Gastrocnemius medialis (tissue), 4 donors: ENCODE measurements at regions not wholly inside any gene's neighbourhood (a gene's known extent, or its start where the extent isn't known, plus 50 kb on each side); places are given as distances from the start of the nearest gene placed in this dataset.

ENCODE experiments used
- ATAC-seq, 2 donors: fragments of 150-250 bp; one replicate each; pipeline ENCODE4 v1.9.1; 2016
- DNase-seq, 2 donors: peaks; one replicate each; pipeline ENCODE4 v3.0.0-alpha.2; 2019
- H3K27ac ChIP-seq, 4 donors: fragments of 200-600 bp; sonication (generic); 1 replicate in 1 of 4; 2 replicates in 3 of 4; pipeline ENCODE4 v1.5.1; 2016 to 2018; ENCODE audit warnings: mild to moderate bottlenecking in 2 of 4, moderate library complexity in 1 of 4
- H3K27me3 ChIP-seq, 3 donors: fragments of 200-600 bp; sonication (generic) in 2 of 3; 1 replicate in 1 of 3; 2 replicates in 2 of 3; pipeline versions ENCODE4 v1.5.1 to v1.6.0; 2016 to 2019; ENCODE audit warnings: mild to moderate bottlenecking in 1 of 3, moderate library complexity in 1 of 3
- H3K36me3 ChIP-seq, 2 donors: fragments of 200-600 bp; sonication (generic) in 1 of 2; one replicate each; pipeline ENCODE4 v1.5.1; 2017 to 2018
- H3K4me1 ChIP-seq, 2 donors: fragments of 200-600 bp; sonication (generic) in 1 of 2; one replicate each; pipeline ENCODE4 v1.5.1; 2016 to 2017; ENCODE audit warnings: mild to moderate bottlenecking in 2 of 2
- H3K4me3 ChIP-seq, 4 donors: fragments of 200-600 bp; sonication (generic) in 3 of 4; 1 replicate in 1 of 4; 2 replicates in 3 of 4; pipeline ENCODE4 v1.5.1; 2016 to 2019; ENCODE audit warnings: mild to moderate bottlenecking in 2 of 4
- H3K9me3 ChIP-seq, 3 donors: fragments of 200-600 bp; sonication (generic) in 2 of 3; 1 replicate in 1 of 3; 2 replicates in 2 of 3; pipeline ENCODE4 v1.5.1; 2016 to 2019
- CTCF ChIP-seq, 5 experiments: fragments of 450-650 bp in 3 of 5; fragments of 200-600 bp in 2 of 5; sonication (generic) in 2 of 5; IDR thresholded peaks in 4 of 5; conservative IDR thresholded peaks in 1 of 5; 1 replicate in 4 of 5; 2 replicates in 1 of 5; pipeline ENCODE4 v1.5.1; 2016 to 2019; ENCODE audit warnings: antibody characterized with exemption in 5 of 5, mild to moderate bottlenecking in 3 of 5, moderate library complexity in 3 of 5
- POLR2A ChIP-seq, 2 donors: fragments of 450-650 bp; IDR thresholded peaks; one replicate each; pipeline ENCODE4 v1.6.1; 2017; ENCODE audit warnings: antibody characterized with exemption in 2 of 2, mild to moderate bottlenecking in 2 of 2, moderate library complexity in 2 of 2
- in situ Hi-C, 4 donors: fragments of 200-750 bp; cut with MboI; loops; one replicate each; pipeline versions ENCODE4 v1.15.0 to v1.8.0; 2017; ENCODE audit warnings: low sequenced_read_pairs in 4 of 4
- intact Hi-C: fragments of 100-400 bp; cut with DNase I; formaldehyde crosslinking; loops from one replicate; pipeline ENCODE4 v1.15.1; 2023; ENCODE audit warnings: low total_unique reads

DNA sequence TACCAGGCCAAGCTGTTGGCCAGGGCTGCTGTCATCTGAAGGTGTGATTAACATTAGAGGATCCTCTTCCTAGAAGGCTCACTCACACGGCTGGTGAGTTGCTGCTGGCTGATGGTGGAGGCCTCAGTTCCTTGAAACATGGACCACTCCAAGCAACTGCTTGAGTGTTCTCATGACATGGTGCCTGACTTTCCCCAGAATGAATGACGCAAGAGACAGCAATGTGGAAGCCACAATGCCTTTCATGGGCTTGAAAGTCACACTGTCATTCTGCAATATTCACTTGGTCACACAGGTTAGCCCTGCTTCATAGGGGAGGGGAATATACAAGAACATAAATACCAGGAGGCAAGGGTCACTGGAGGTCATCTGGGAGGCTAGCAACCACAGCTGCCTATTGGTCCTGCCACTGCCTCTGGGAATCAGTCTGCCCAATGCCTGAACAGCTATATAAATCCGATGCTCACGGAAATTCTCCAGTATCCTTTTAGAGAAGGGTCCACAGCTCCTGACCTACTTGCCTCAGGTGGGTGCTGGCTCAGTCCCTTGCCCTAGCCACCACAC, 97.1 kb upstream of the MAML3 start:
- peak overlapping the region in 1 of 4 donors; percentile 26 for H3K27ac ChIP-seq

GRCh38 chr4:140249351-140249750, 95.4 kb upstream of the MAML3 start:
- no peak overlapping the region for H3K4me3 ChIP-seq
- in situ Hi-C loops (loop anchor here in 1 of 4 donors (5.0 to 25.0 kb wide), 2 partner anchors 92 to 237 kb away; no protein-coding TSS in a partner anchor), intact Hi-C loops (no loop called here)
- DNase-seq (no peak), ATAC-seq (no peak)
- no peaks in the 10 kb centered on the region for H3K9me3 ChIP-seq
- TF ChIP-seq CTCF (IDR thresholded peaks at IDR 0.05 in 4 of 5, conservative IDR thresholded peaks at IDR 0.05 in 1 of 5) (no peak), POLR2A (IDR thresholded peaks at IDR 0.05) (no peak)
- no peak overlapping the region for H3K27ac ChIP-seq
- H3K36me3 ChIP-seq: no peaks in the 10 kb centered on the region
- H3K4me1 ChIP-seq: peaks cover 6 to 9% of the 10 kb centered on the region in 2 donors
- no peaks in the 10 kb centered on the region for H3K27me3 ChIP-seq

More for the DNA sequence above, 97.1 kb upstream of the MAML3 start:
- H3K9me3 ChIP-seq: no peaks in the 10 kb centered on the region
- no peak overlapping the region for H3K4me3 ChIP-seq
- no peaks in the 10 kb centered on the region for H3K27me3 ChIP-seq
- ATAC-seq: peak; percentile 31 to 45
- no peaks in the 10 kb centered on the region for H3K36me3 ChIP-seq
- in situ Hi-C loops: loop anchor here (10.0 kb wide), 3 partner anchors 206 to 516 kb away; no protein-coding TSS in a partner anchor
- TF ChIP-seq CTCF (IDR thresholded peaks at IDR 0.05 in 4 of 5, conservative IDR thresholded peaks at IDR 0.05 in 1 of 5) (no peak), POLR2A (IDR thresholded peaks at IDR 0.05) (no peak)
- intact Hi-C loops: loop anchor here (5.0 kb wide), 3 partner anchors 56 to 594 kb away; no protein-coding TSS in a partner anchor
- peak in 1 of 2 donors; percentile 29 for DNase-seq
- peaks cover 6 to 9% of the 10 kb centered on the region in 2 donors for H3K4me1 ChIP-seq

DNA sequence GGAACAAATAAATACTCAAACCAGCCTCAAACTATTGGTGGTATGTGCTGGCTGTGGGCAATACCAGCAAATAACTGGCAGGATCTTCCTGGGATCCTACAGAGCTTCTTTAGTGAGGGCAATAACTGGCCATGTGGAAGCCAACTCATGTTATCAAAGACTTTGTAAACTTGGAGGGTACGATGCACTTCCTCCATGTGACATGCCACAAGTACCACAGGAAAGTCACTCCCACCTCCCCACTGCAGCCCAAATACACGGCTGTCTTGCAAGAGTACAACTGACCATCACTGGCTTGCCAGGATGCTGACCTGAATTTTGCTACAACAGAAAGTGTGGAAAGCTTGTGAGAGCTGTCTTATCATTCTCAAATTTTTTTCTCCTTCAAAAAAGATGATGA, 93.3 kb upstream of the MAML3 start:
- peaks cover 1 to 9% of the 10 kb centered on the region in 2 donors for H3K4me1 ChIP-seq
- H3K27ac ChIP-seq: no peak overlapping the region
- DNase-seq (no peak), ATAC-seq (no peak)
- no peaks in the 10 kb centered on the region for H3K27me3 ChIP-seq
- in situ Hi-C loops: loop anchor here in 1 of 4 donors (5.0 to 25.0 kb wide), 2 partner anchors 90 to 235 kb away; no protein-coding TSS in a partner anchor
- no peaks in the 10 kb centered on the region for H3K9me3 ChIP-seq
- no peak overlapping the region for H3K4me3 ChIP-seq
- TF ChIP-seq CTCF (IDR thresholded peaks at IDR 0.05 in 4 of 5, conservative IDR thresholded peaks at IDR 0.05 in 1 of 5): no peak
- no peak for TF ChIP-seq POLR2A (IDR thresholded peaks at IDR 0.05)
- H3K36me3 ChIP-seq: no peaks in the 10 kb centered on the region
- intact Hi-C loops: no loop called here

GRCh38 chr4:140246216-140246615, 92.2 kb upstream of the MAML3 start:
- Histone ChIP-seq H3K27me3 (no peaks in the 10 kb centered on the region), H3K4me3 (no peak overlapping the region), H3K4me1 (peaks cover 0 to 7% of the 10 kb centered on the region in 2 donors), H3K27ac (no peak overlapping the region), H3K9me3 (no peaks in the 10 kb centered on the region), H3K36me3 (no peaks in the 10 kb centered on the region)
- ATAC-seq (no peak), DNase-seq (no peak)
- intact Hi-C loops (no loop called here), in situ Hi-C loops (loop anchor here in 1 of 4 donors (5.0 to 25.0 kb wide), 2 partner anchors 89 to 234 kb away; no protein-coding TSS in a partner anchor)
- TF ChIP-seq CTCF (IDR thresholded peaks at IDR 0.05 in 4 of 5, conservative IDR thresholded peaks at IDR 0.05 in 1 of 5) (no peak), POLR2A (IDR thresholded peaks at IDR 0.05) (no peak)
